NB4 (cell line): ENCODE measurements at regions not wholly inside any gene's neighbourhood (a gene's known extent, or its start where the extent isn't known, plus 50 kb on each side); places are given as distances from the start of the nearest gene placed in this dataset.

Source experiments
- DNase-seq: peaks from one replicate; pipeline ENCODE4 v3.0.0; 2010; ENCODE audit warnings: low read depth
- H3K4me3 ChIP-seq: one replicate; pipeline ENCODE4 v1.5.1; 2011; ENCODE audit warnings: mild to moderate bottlenecking, low read depth, low read length, moderate library complexity
- MAX ChIP-seq: IDR thresholded peaks from 2 replicates; pipeline ENCODE4 v1.6.1; 2011; ENCODE audit warnings: low read depth, low read length
- MYC ChIP-seq: IDR thresholded peaks from 2 replicates; pipeline ENCODE4 v1.6.1; 2011; ENCODE audit warnings: low read depth, low read length
- POLR2A ChIP-seq: IDR thresholded peaks from 2 replicates; pipeline ENCODE4 v1.6.1; 2011; ENCODE audit warnings: mild to moderate bottlenecking; ENCODE audit not compliant: insufficient read length; ENCODE audit errors: extremely low read depth
- TF ChIP-seq, protein P1 (sequence below): IDR thresholded peaks from one replicate; pipeline ENCODE4 v1.5.1; 2012; ENCODE audit warnings: low read depth, low read length

DNA sequence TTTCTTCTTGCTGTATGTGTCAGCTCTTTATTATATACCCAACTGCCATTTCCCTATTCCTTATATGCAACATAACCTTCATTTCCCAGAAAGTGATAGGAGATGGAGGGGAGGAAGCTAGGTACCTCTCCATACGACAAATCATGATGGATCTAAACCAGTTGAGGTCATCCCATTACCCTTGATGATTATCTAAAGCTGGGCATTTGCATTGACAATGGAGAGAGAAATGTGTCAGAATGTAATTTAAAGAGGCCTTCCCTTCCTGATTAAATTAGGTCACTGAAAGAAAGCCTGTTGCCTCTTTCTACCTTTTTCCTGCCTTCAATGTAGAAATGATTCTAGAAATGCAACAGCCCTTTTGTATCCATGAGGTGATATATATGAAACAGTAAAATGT lies 81.9 kb downstream of the SUCNR1 start:
- no peak for TF ChIP-seq MAX
- TF ChIP-seq, protein P1, sequence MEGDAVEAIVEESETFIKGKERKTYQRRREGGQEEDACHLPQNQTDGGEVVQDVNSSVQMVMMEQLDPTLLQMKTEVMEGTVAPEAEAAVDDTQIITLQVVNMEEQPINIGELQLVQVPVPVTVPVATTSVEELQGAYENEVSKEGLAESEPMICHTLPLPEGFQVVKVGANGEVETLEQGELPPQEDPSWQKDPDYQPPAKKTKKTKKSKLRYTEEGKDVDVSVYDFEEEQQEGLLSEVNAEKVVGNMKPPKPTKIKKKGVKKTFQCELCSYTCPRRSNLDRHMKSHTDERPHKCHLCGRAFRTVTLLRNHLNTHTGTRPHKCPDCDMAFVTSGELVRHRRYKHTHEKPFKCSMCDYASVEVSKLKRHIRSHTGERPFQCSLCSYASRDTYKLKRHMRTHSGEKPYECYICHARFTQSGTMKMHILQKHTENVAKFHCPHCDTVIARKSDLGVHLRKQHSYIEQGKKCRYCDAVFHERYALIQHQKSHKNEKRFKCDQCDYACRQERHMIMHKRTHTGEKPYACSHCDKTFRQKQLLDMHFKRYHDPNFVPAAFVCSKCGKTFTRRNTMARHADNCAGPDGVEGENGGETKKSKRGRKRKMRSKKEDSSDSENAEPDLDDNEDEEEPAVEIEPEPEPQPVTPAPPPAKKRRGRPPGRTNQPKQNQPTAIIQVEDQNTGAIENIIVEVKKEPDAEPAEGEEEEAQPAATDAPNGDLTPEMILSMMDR = no peak
- TF ChIP-seq MYC = no peak
- TF ChIP-seq POLR2A = no peak
- no peak for DNase-seq

DNA sequence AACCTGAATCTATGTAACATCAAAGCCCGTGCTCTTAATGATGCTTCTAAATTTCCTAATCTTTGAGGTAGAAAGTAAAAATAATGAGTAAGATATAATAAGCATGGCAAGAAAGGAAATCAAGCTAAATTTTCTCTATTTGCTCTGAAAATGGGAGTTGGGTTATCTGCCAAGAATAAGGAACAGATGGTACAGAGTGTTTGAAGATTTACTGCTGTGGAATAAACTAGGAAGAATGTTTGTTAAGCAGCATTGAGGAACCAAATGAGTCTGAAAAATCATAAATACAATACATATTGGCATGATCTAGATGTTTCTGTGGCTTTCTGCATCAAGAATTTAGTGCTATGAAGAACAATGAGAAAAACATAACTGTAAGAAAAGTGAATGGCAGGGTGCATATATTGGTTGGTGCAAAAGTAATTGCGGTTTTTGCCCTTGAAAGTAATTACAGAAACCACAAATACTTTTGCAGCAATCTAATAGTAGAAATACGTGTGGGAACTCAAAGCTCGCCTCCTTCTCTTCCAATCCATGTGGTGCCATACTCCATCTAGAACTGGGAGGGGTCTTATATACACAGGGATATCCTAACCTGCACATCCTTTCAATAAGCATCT lies 87.6 kb downstream of the SUCNR1 start:
- DNase-seq = no peak
- no peak overlapping the region for H3K4me3 ChIP-seq
- TF ChIP-seq MYC (no peak), POLR2A (no peak), MAX (no peak)
- TF ChIP-seq, protein P1 = no peak

More for the DNA sequence above, 81.9 kb downstream of the SUCNR1 start:
- no peak overlapping the region for H3K4me3 ChIP-seq

DNA sequence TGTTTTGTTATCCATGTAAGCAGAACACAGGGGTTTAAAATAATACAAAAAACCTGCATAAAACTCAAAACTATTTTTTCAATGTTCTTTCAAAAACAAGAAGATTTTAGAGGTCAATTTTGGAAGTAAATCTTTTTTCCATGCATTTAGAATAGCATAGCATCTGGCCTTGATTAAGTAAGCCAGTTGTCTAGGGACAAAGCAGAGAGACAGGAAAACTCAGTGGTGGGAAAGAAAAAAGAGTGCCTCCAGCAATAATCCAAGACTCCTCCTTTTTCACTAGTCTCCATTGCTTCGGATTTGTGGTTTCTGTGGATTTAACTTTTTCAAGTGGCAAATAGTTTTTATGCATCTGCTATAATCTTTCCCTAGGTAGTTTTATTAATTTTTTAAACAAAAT lies 88.9 kb downstream of the SUCNR1 start:
- no peak overlapping the region for H3K4me3 ChIP-seq
- no peak for TF ChIP-seq MYC
- TF ChIP-seq, protein P1 = no peak
- TF ChIP-seq MAX = no peak
- TF ChIP-seq POLR2A = no peak
- no peak for DNase-seq

GRCh38 chr3:151962912-151963311 lies 89.5 kb downstream of the SUCNR1 start:
- no peak for TF ChIP-seq MYC
- TF ChIP-seq MAX = no peak
- TF ChIP-seq, protein P1 = no peak
- no peak for TF ChIP-seq POLR2A
- no peak overlapping the region for H3K4me3 ChIP-seq
- DNase-seq = no peak

GRCh38 chr3:151964743-151965142 lies 91.3 kb downstream of the SUCNR1 start:
- DNase-seq = no peak
- no peak overlapping the region for H3K4me3 ChIP-seq
- TF ChIP-seq MYC (no peak), MAX (no peak), POLR2A (no peak)
- TF ChIP-seq, protein P1 = no peak
